ENCODE measurements at regions not wholly inside any gene's neighbourhood (a gene's known extent, or its start where the extent isn't known, plus 50 kb on each side); places are given as distances from the start of the nearest gene placed in this dataset.

GRCh38 chr6:15937602-15938001 is 191.3 kb upstream of the MYLIP start:
- TF ChIP-seq CTCF (conservative IDR thresholded peaks at IDR 0.05; ENCODE audit: low read depth, low read length) (no peak), EZH2 (IDR thresholded peaks at IDR 0.05; ENCODE audit: low read length, unreplicated experiment) (no peak)
